SJCRH30 (cell line): ENCODE measurements at regions not wholly inside any gene's neighbourhood (a gene's known extent, or its start where the extent isn't known, plus 50 kb on each side); places are given as distances from the start of the nearest gene placed in this dataset.

ENCODE experiments used
- DNase-seq, 2 experiments: peaks; one replicate each; pipeline ENCODE4 v3.0.0-alpha.2; 2015 to 2020
- H3K27ac ChIP-seq: fragments of 250-450 bp; sonication (Bioruptor Pico); 2 replicates; pipeline ENCODE4 v1.5.1; 2020; ENCODE audit warnings: mild to moderate bottlenecking, moderate library complexity
- H3K27me3 ChIP-seq: fragments of 250-450 bp; sonication (Bioruptor Pico); 2 replicates; pipeline ENCODE4 v1.5.1; 2020; ENCODE audit warnings: mild to moderate bottlenecking, moderate library complexity
- H3K36me3 ChIP-seq: fragments of 250-450 bp; sonication (Bioruptor Pico); 2 replicates; pipeline ENCODE4 v1.5.1; 2020; ENCODE audit warnings: mild to moderate bottlenecking, moderate library complexity
- H3K4me1 ChIP-seq: fragments of 250-450 bp; sonication (Bioruptor Pico); 2 replicates; pipeline ENCODE4 v1.5.1; 2020; ENCODE audit warnings: mild to moderate bottlenecking, moderate library complexity
- H3K4me3 ChIP-seq: fragments of 250-450 bp; sonication (Bioruptor Pico); 2 replicates; pipeline ENCODE4 v1.5.1; 2020; ENCODE audit warnings: mild to moderate bottlenecking, moderate library complexity
- H3K9me3 ChIP-seq: fragments of 250-450 bp; sonication (Bioruptor Pico); replicated peaks from 2 replicates; pipeline ENCODE4 v1.5.1; 2020; ENCODE audit warnings: mild to moderate bottlenecking, moderate library complexity

GRCh38 chr9:117587263-117587662 is 116.9 kb upstream of the TLR4 start:
- H3K4me1 ChIP-seq: no peaks in the 10 kb centered on the region; the same call in 1 of the 2 replicates
- H3K4me3 ChIP-seq: no peak overlapping the region
- H3K27ac ChIP-seq: no peak overlapping the region
- H3K27me3 ChIP-seq: no peaks in the 10 kb centered on the region
- no peak for DNase-seq
- H3K36me3 ChIP-seq: no peaks in the 10 kb centered on the region
- peaks cover 3% of the 10 kb centered on the region; the same call in 1 of the 2 replicates for H3K9me3 ChIP-seq

GRCh38 chr9:117574099-117574498 is 130.1 kb upstream of the TLR4 start:
- Histone ChIP-seq H3K27ac (peak overlapping the region; percentile 56), H3K36me3 (no peaks in the 10 kb centered on the region), H3K4me3 (no peak overlapping the region), H3K9me3 (0 out of 2 replicates have a peak, but pooled peaks cover 6% of the 10 kb centered on the region), H3K27me3 (no peaks in the 10 kb centered on the region), H3K4me1 (peaks cover 20% of the 10 kb centered on the region)
- DNase-seq: peak; percentile 53 to 77

GRCh38 chr9:117564839-117565238 is 139.4 kb upstream of the TLR4 start:
- no peak overlapping the region for H3K4me3 ChIP-seq
- no peak overlapping the region for H3K27ac ChIP-seq
- H3K9me3 ChIP-seq: no peaks in the 10 kb centered on the region
- DNase-seq: no peak
- no peaks in the 10 kb centered on the region for H3K27me3 ChIP-seq
- H3K36me3 ChIP-seq: no peaks in the 10 kb centered on the region
- no peaks in the 10 kb centered on the region for H3K4me1 ChIP-seq

- H3K4me1 ChIP-seq: no peaks in the 10 kb centered on the region
- no peak for DNase-seq
- peaks cover 3% of the 10 kb centered on the region; the same call in 1 of the 2 replicates for H3K9me3 ChIP-seq
- no peak overlapping the region for H3K4me3 ChIP-seq
- no peak overlapping the region for H3K27ac ChIP-seq
- no peaks in the 10 kb centered on the region for H3K27me3 ChIP-seq
- no peaks in the 10 kb centered on the region for H3K36me3 ChIP-seq
Observed at GRCh38 chr9:117561761-117562160, 142.4 kb upstream of the TLR4 start.

- Histone ChIP-seq H3K27me3 (no peaks in the 10 kb centered on the region), H3K4me1 (peaks cover 9% of the 10 kb centered on the region), H3K4me3 (no peak overlapping the region), H3K9me3 (peaks cover 3% of the 10 kb centered on the region; the same call in 1 of the 2 replicates), H3K27ac (no peak overlapping the region), H3K36me3 (no peaks in the 10 kb centered on the region)
- peak; percentile 73 to 81 for DNase-seq
Observed at GRCh38 chr9:117555964-117556629, 141.2 kb upstream of the ASTN2 start.

GRCh38 chr9:117552811-117553210 is 138.0 kb upstream of the ASTN2 start:
- Histone ChIP-seq H3K27ac (no peak overlapping the region), H3K4me3 (no peak overlapping the region), H3K4me1 (peaks cover 32% of the 10 kb centered on the region), H3K36me3 (no peaks in the 10 kb centered on the region), H3K9me3 (no peaks in the 10 kb centered on the region), H3K27me3 (no peaks in the 10 kb centered on the region)
- no peak for DNase-seq

GRCh38 chr9:117551171-117551570 is 136.3 kb upstream of the ASTN2 start:
- H3K4me1 ChIP-seq: peaks cover 32% of the 10 kb centered on the region
- no peaks in the 10 kb centered on the region for H3K27me3 ChIP-seq
- H3K27ac ChIP-seq: peak overlapping the region; percentile 8; the same call in 1 of the 2 replicates
- peak; percentile 82 to 87 for DNase-seq
- H3K4me3 ChIP-seq: no peak overlapping the region
- no peaks in the 10 kb centered on the region for H3K9me3 ChIP-seq
- no peaks in the 10 kb centered on the region for H3K36me3 ChIP-seq

- peak; percentile 14 to 65 for DNase-seq
- H3K9me3 ChIP-seq: no peaks in the 10 kb centered on the region
- peaks cover 32% of the 10 kb centered on the region for H3K4me1 ChIP-seq
- H3K27me3 ChIP-seq: no peaks in the 10 kb centered on the region
- no peaks in the 10 kb centered on the region for H3K36me3 ChIP-seq
- peak overlapping the region; percentile 17; the same call in 1 of the 2 replicates for H3K27ac ChIP-seq
- no peak overlapping the region for H3K4me3 ChIP-seq
Observed at GRCh38 chr9:117549444-117549843, 134.6 kb upstream of the ASTN2 start.

- Histone ChIP-seq H3K4me1 (peaks cover 32% of the 10 kb centered on the region), H3K27ac (no peak overlapping the region), H3K27me3 (no peaks in the 10 kb centered on the region), H3K9me3 (no peaks in the 10 kb centered on the region), H3K4me3 (no peak overlapping the region), H3K36me3 (no peaks in the 10 kb centered on the region)
- DNase-seq: no peak
Observed at GRCh38 chr9:117548556-117548955, 133.7 kb upstream of the ASTN2 start.

GRCh38 chr9:117547904-117548303 is 133.0 kb upstream of the ASTN2 start:
- no peaks in the 10 kb centered on the region for H3K9me3 ChIP-seq
- H3K4me1 ChIP-seq: peaks cover 32% of the 10 kb centered on the region
- no peak overlapping the region for H3K4me3 ChIP-seq
- H3K27ac ChIP-seq: no peak overlapping the region
- no peaks in the 10 kb centered on the region for H3K36me3 ChIP-seq
- no peak for DNase-seq
- no peaks in the 10 kb centered on the region for H3K27me3 ChIP-seq

GRCh38 chr9:117546894-117547678 is 132.2 kb upstream of the ASTN2 start:
- DNase-seq: no peak
- Histone ChIP-seq H3K4me3 (no peak overlapping the region), H3K36me3 (no peaks in the 10 kb centered on the region), H3K4me1 (peaks cover 32% of the 10 kb centered on the region), H3K27ac (no peak overlapping the region), H3K27me3 (no peaks in the 10 kb centered on the region), H3K9me3 (no peaks in the 10 kb centered on the region)

GRCh38 chr9:117545846-117546245 is 131.0 kb upstream of the ASTN2 start:
- no peak overlapping the region for H3K4me3 ChIP-seq
- no peaks in the 10 kb centered on the region for H3K9me3 ChIP-seq
- H3K36me3 ChIP-seq: no peaks in the 10 kb centered on the region
- H3K4me1 ChIP-seq: peaks cover 21% of the 10 kb centered on the region
- H3K27me3 ChIP-seq: no peaks in the 10 kb centered on the region
- DNase-seq: no peak
- H3K27ac ChIP-seq: no peak overlapping the region

- no peak overlapping the region for H3K4me3 ChIP-seq
- no peaks in the 10 kb centered on the region for H3K27me3 ChIP-seq
- H3K9me3 ChIP-seq: no peaks in the 10 kb centered on the region
- H3K27ac ChIP-seq: no peak overlapping the region
- no peak for DNase-seq
- H3K36me3 ChIP-seq: no peaks in the 10 kb centered on the region
- no peaks in the 10 kb centered on the region for H3K4me1 ChIP-seq
Observed at GRCh38 chr9:117543089-117543488, 128.2 kb upstream of the ASTN2 start.

- H3K4me1 ChIP-seq: no peaks in the 10 kb centered on the region; the same call in 1 of the 2 replicates
- DNase-seq: no peak
- H3K27me3 ChIP-seq: no peaks in the 10 kb centered on the region
- H3K27ac ChIP-seq: no peak overlapping the region
- H3K36me3 ChIP-seq: no peaks in the 10 kb centered on the region
- no peaks in the 10 kb centered on the region; the same call in 1 of the 2 replicates for H3K9me3 ChIP-seq
- H3K4me3 ChIP-seq: no peak overlapping the region
Observed at GRCh38 chr9:117542021-117542420, 127.2 kb upstream of the ASTN2 start.

- Histone ChIP-seq H3K36me3 (no peaks in the 10 kb centered on the region), H3K27ac (no peak overlapping the region), H3K9me3 (no peaks in the 10 kb centered on the region; the same call in 1 of the 2 replicates), H3K27me3 (no peaks in the 10 kb centered on the region), H3K4me1 (no peaks in the 10 kb centered on the region; the same call in 1 of the 2 replicates), H3K4me3 (no peak overlapping the region)
- no peak for DNase-seq
Observed at GRCh38 chr9:117541181-117541580, 126.3 kb upstream of the ASTN2 start.
